IPS-NIHi7 (cell line): ENCODE measurements at regions not wholly inside any gene's neighbourhood (a gene's known extent, or its start where the extent isn't known, plus 50 kb on each side); places are given as distances from the start of the nearest gene placed in this dataset.
A peak's percentile ranks its signal among the peaks of the same experiment; 100 is the strongest.
"Not testable (repeated sequence)": the region's sequence is repeated elsewhere in the genome, so short reads cannot be mapped to it uniquely, and the experiment has no call there.

Source experiments
- DNase-seq: peaks from one replicate; pipeline ENCODE4 v3.0.0; 2012; ENCODE audit warnings: mixed read lengths; ENCODE audit errors: extremely low spot score

- not testable (repeated sequence) for DNase-seq
Measured at GRCh38 chr6:4725136-4725760, 51.0 kb upstream of the CDYL start.

GRCh38 chr6:4724727-4725126, 51.5 kb upstream of the CDYL start:
- DNase-seq, result not testable (repeated sequence)

- no peak for DNase-seq
Measured at GRCh38 chr6:4723383-4723782, 52.8 kb upstream of the CDYL start.

- DNase-seq, result not testable (repeated sequence)
Measured at GRCh38 chr6:4721368-4721767, 54.8 kb upstream of the CDYL start.

GRCh38 chr6:4719491-4719890, 56.7 kb upstream of the CDYL start:
- DNase-seq, result no peak

GRCh38 chr6:4717856-4718255, 58.3 kb upstream of the CDYL start:
- no peak for DNase-seq

GRCh38 chr6:4717124-4717523, 59.1 kb upstream of the CDYL start:
- DNase-seq, result no peak

- DNase-seq, result peak; percentile 41
Measured at GRCh38 chr6:4714961-4715501, 61.2 kb upstream of the CDYL start.

GRCh38 chr6:4712291-4712690, 63.9 kb upstream of the CDYL start:
- DNase-seq, result no peak

- no peak for DNase-seq
Measured at GRCh38 chr6:4707011-4707410, 69.2 kb upstream of the CDYL start.

- no peak for DNase-seq
Measured at GRCh38 chr6:4705809-4706208, 70.4 kb upstream of the CDYL start.

- no peak for DNase-seq
Measured at GRCh38 chr6:4703382-4703781, 72.8 kb upstream of the CDYL start.

GRCh38 chr6:4698901-4699659, 77.1 kb upstream of the CDYL start:
- DNase-seq, result no peak

- no peak for DNase-seq
Measured at GRCh38 chr6:4693173-4693970, 82.8 kb upstream of the CDYL start.

- no peak for DNase-seq
Measured at GRCh38 chr6:4692664-4693063, 83.5 kb upstream of the CDYL start.

- DNase-seq, result no peak
Measured at GRCh38 chr6:4687989-4688947, 87.9 kb upstream of the CDYL start.

- no peak for DNase-seq
Measured at GRCh38 chr6:4687656-4687988, 88.6 kb upstream of the CDYL start.

- DNase-seq, result no peak
Measured at GRCh38 chr6:4682431-4683097, 93.6 kb upstream of the CDYL start.

- DNase-seq, result no peak
Measured at GRCh38 chr6:4678506-4679300, 97.5 kb upstream of the CDYL start.

- DNase-seq, result no peak
Measured at GRCh38 chr6:4677751-4678065, 98.5 kb upstream of the CDYL start.
